Upper lobe of left lung (tissue), 4 donors: ENCODE measurements at regions not wholly inside any gene's neighbourhood (a gene's known extent, or its start where the extent isn't known, plus 50 kb on each side); places are given as distances from the start of the nearest gene placed in this dataset.
"Not testable (repeated sequence)": the region's sequence is repeated elsewhere in the genome, so short reads cannot be mapped to it uniquely, and the experiment has no call there.

ENCODE experiments used
- CTCF ChIP-seq, 6 experiments: fragments of 450-650 bp in 4 of 6; fragments of 200-600 bp in 2 of 6; sonication (generic) in 2 of 6; IDR thresholded peaks; one replicate each; pipeline ENCODE4 v1.5.1; 2016 to 2019; ENCODE audit warnings: antibody characterized with exemption in 6 of 6
- EP300 ChIP-seq, 4 donors: sonication (generic); formaldehyde crosslinking; IDR thresholded peaks; one replicate each; pipeline ENCODE4 v1.5.1; 2017; ENCODE audit warnings: antibody characterized with exemption in 4 of 4, control low read depth in 2 of 4
- POLR2A ChIP-seq, 4 donors: fragments of 450-650 bp; IDR thresholded peaks; one replicate each; pipeline ENCODE4 v1.5.1; 2016 to 2017; ENCODE audit warnings: antibody characterized with exemption in 4 of 4, mild to moderate bottlenecking in 2 of 4
- POLR2AphosphoS5 ChIP-seq, 2 donors: sonication (generic); formaldehyde crosslinking; IDR thresholded peaks; one replicate each; pipeline ENCODE4 v1.5.1; 2017; ENCODE audit warnings: antibody characterized with exemption in 2 of 2

GRCh38 chr17:30596948-30597775, 120.0 kb downstream of the GOSR1 start:
- TF ChIP-seq CTCF, POLR2A, POLR2AphosphoS5, EP300 (IDR thresholded peaks at IDR 0.05): not testable (repeated sequence)
